ENCODE measurements at regions not wholly inside any gene's neighbourhood (a gene's known extent, or its start where the extent isn't known, plus 50 kb on each side); places are given as distances from the start of the nearest gene placed in this dataset.

GRCh38 chr20:11101243-11101642 is 427.4 kb upstream of the JAG1 start:
- no peak overlapping the region for H3K4me3 ChIP-seq
- H3K27ac ChIP-seq: peak overlapping the region in 1 of 10 donors; percentile 60
- WGBS, 2 donors: 70 to 73% methylated on average over 2 of the region's 2 CpGs
- no peak for TF ChIP-seq CTCF (IDR thresholded peaks at IDR 0.05)
- peak in 1 of 8 donors; percentile 41 for ATAC-seq
- no peaks in the 10 kb centered on the region for H3K36me3 ChIP-seq
- H3K27me3 ChIP-seq: no peaks in the 10 kb centered on the region
- no peaks in the 10 kb centered on the region for H3K9me3 ChIP-seq
- intact Hi-C loops (cut with DNase I): no loop called here
- no peak for DNase-seq
- peaks cover 0 to 11% (median 0%) of the 10 kb centered on the region in 9 donors for H3K4me1 ChIP-seq

GRCh38 chr20:11101696-11102095 is 427.9 kb upstream of the JAG1 start:
- DNase-seq (no peak), ATAC-seq (no peak)
- no peaks in the 10 kb centered on the region for H3K36me3 ChIP-seq
- 93 to 98% methylated on average over 7 of the region's 7 CpGs for WGBS, 2 donors
- H3K27me3 ChIP-seq: no peaks in the 10 kb centered on the region
- no peak overlapping the region for H3K4me3 ChIP-seq
- no peak for TF ChIP-seq CTCF (IDR thresholded peaks at IDR 0.05)
- peaks cover 0 to 11% (median 0%) of the 10 kb centered on the region in 9 donors for H3K4me1 ChIP-seq
- H3K27ac ChIP-seq: peak overlapping the region in 1 of 10 donors; percentile 60
- intact Hi-C loops (cut with DNase I): no loop called here
- no peaks in the 10 kb centered on the region for H3K9me3 ChIP-seq

GRCh38 chr20:11103866-11104265 is 430.1 kb upstream of the JAG1 start:
- TF ChIP-seq CTCF (IDR thresholded peaks at IDR 0.05): no peak
- WGBS, 2 donors: 94 to 95% methylated on average over 1 of the region's 1 CpG
- Histone ChIP-seq H3K4me1 (peaks cover 0 to 23% (median 13%) of the 10 kb centered on the region in 9 donors), H3K36me3 (no peaks in the 10 kb centered on the region), H3K27me3 (no peaks in the 10 kb centered on the region), H3K4me3 (no peak overlapping the region), H3K9me3 (no peaks in the 10 kb centered on the region), H3K27ac (no peak overlapping the region)
- ATAC-seq (no peak), DNase-seq (no peak)
- intact Hi-C loops (cut with DNase I): no loop called here

GRCh38 chr20:11108102-11108810 is 434.5 kb upstream of the JAG1 start:
- Histone ChIP-seq H3K9me3 (no peaks in the 10 kb centered on the region), H3K27ac (peak overlapping the region in 6 of 10 donors; percentile 26 to 67 (median 60)), H3K4me3 (no peak overlapping the region), H3K4me1 (peaks cover 0 to 25% (median 11%) of the 10 kb centered on the region in 9 donors), H3K27me3 (no peaks in the 10 kb centered on the region), H3K36me3 (no peaks in the 10 kb centered on the region)
- no peak for TF ChIP-seq CTCF (IDR thresholded peaks at IDR 0.05)
- DNase-seq (peak; percentile 15 to 64), ATAC-seq (peak; percentile 88 to 99 (median 98))
- WGBS, 2 donors: 34% methylated on average over 4 of the region's 4 CpGs
- intact Hi-C loops (cut with DNase I): loop anchor here in 2 of 10 donors (5.0 kb wide), 2 partner anchors 41 to 89 kb away; no protein-coding TSS in a partner anchor
